HCT116 (cell line): ENCODE measurements at regions not wholly inside any gene's neighbourhood (a gene's known extent, or its start where the extent isn't known, plus 50 kb on each side); places are given as distances from the start of the nearest gene placed in this dataset.

Experiments
- ATAC-seq: fragments of 200-7000 bp; cut with Tn5 transposase; 2 replicates; pipeline ENCODE4 v1.9.1; 2020; ENCODE audit warnings: mild to moderate bottlenecking, moderate library complexity
- BruUV-seq: library from RNA; stranded (reverse); fragments of 400-500 nt; replicated peaks from 2 replicates; lab custom pipeline; 2021; lab: Mats Ljungman, UMichigan
- CTCF ChIA-PET: fragments of 300-600 bp; sonication (Branson Sonifier 250); formaldehyde crosslinking; loops from one replicate; lab custom pipeline; 2021; ENCODE audit warnings: antibody characterized with exemption; lab: Charles Lee
- POLR2A ChIA-PET: fragments of 300-600, 350-600 bp; sonication (Branson Sonifier 250); formaldehyde crosslinking; loops from one replicate; lab custom pipeline; 2021; ENCODE audit warnings: antibody characterized with exemption; lab: Charles Lee
- RAD21 ChIA-PET, 2 experiments: fragments of 300-600 bp; sonication (Branson Sonifier 250); formaldehyde crosslinking; loops; one replicate each; lab custom pipeline; 2023; ENCODE audit warnings: low total read pairs in 2 of 2; ENCODE audit not compliant: uncharacterized antibody in 2 of 2, unreplicated experiment in 2 of 2, low non-redundant PET in 1 of 2; lab: Charles Lee
- DNase-seq: peaks from one replicate; pipeline ENCODE4 v3.0.0-alpha.2; 2010; ENCODE audit warnings: low read depth, low spot score
- H2AFZ ChIP-seq: fragments of 200-600 bp; shearing (Covaris generic), sonication (generic); 2 replicates; pipeline ENCODE4 v1.6.1; 2017; ENCODE audit warnings: low read depth, mixed run types, mixed read lengths, antibody characterized with exemption, low read length; ENCODE audit not compliant: poor library complexity, severe bottlenecking
- H3K27ac ChIP-seq: 2 replicates; pipeline ENCODE4 v1.5.1; 2012; ENCODE audit warnings: low read depth, low read length
- H3K27me3 ChIP-seq: fragments of 200-600 bp; sonication (generic); 2 replicates; pipeline ENCODE4 v1.6.1; 2016; ENCODE audit warnings: mixed run types, low read length, mixed read lengths; ENCODE audit not compliant: insufficient read depth
- H3K36me3 ChIP-seq, 2 experiments: fragments of 200-500 bp in 1 of 2; fragments of 200-600 bp in 1 of 2; sonication (Bioruptor generic) in 1 of 2; sonication (generic) in 1 of 2; 2 replicates each; pipeline versions ENCODE4 v1.5.1 to v1.6.1; 2014 to 2016; ENCODE audit warnings: low read length in 2 of 2, inconsistent platforms in 1 of 2, mixed read lengths in 1 of 2, mixed run types in 1 of 2; ENCODE audit not compliant: insufficient read depth in 2 of 2, control insufficient read depth in 1 of 2
- H3K4me1 ChIP-seq, 2 experiments: fragments of 200-600 bp in 1 of 2; sonication (generic) in 1 of 2; 2 replicates each; pipeline versions ENCODE4 v1.5.1 to v1.6.1; 2012 to 2017; ENCODE audit warnings: low read length in 2 of 2, inconsistent platforms in 1 of 2, mild to moderate bottlenecking in 1 of 2, mixed read lengths in 1 of 2, mixed run types in 1 of 2, moderate library complexity in 1 of 2; ENCODE audit not compliant: insufficient read depth in 2 of 2, control insufficient read depth in 1 of 2
- H3K4me2 ChIP-seq: fragments of 200-600 bp; sonication (generic); 2 replicates; pipeline ENCODE4 v1.6.1; 2017; ENCODE audit warnings: mixed run types, low read length, mixed read lengths
- H3K4me3 ChIP-seq, 2 experiments: fragments of 200-600 bp in 1 of 2; sonication (generic) in 1 of 2; replicated peaks in 1 of 2; 2 replicates each; pipeline ENCODE4 v1.5.1; 2011 to 2016; ENCODE audit warnings: low read length in 2 of 2, control low read depth in 1 of 2, low read depth in 1 of 2, mild to moderate bottlenecking in 1 of 2, mixed read lengths in 1 of 2, mixed run types in 1 of 2
- H3K79me2 ChIP-seq: fragments of 200-600 bp; sonication (generic); 2 replicates; pipeline ENCODE4 v1.6.1; 2017; ENCODE audit warnings: mild to moderate bottlenecking, mixed run types, low read length, moderate library complexity, mixed read lengths; ENCODE audit not compliant: insufficient read depth
- H3K9ac ChIP-seq: fragments of 200-600 bp; sonication (generic); 2 replicates; pipeline ENCODE4 v1.6.1; 2016; ENCODE audit warnings: low read length, mixed read lengths
- H3K9me2 ChIP-seq: fragments of 200-600 bp; sonication (generic), shearing (Covaris generic); 2 replicates; pipeline ENCODE4 v1.6.1; 2017; ENCODE audit warnings: mixed run types, mild to moderate bottlenecking, moderate library complexity; ENCODE audit not compliant: insufficient read depth
- H3K9me3 ChIP-seq, 2 experiments: fragments of 200-500 bp in 1 of 2; fragments of 200-600 bp in 1 of 2; sonication (Bioruptor generic) in 1 of 2; sonication (generic) in 1 of 2; 2 replicates each; pipeline ENCODE4 v1.6.1; 2014 to 2017; ENCODE audit warnings: low read length in 2 of 2, mixed read lengths in 2 of 2, inconsistent platforms in 1 of 2, low read depth in 1 of 2, mild to moderate bottlenecking in 1 of 2, mixed run types in 1 of 2, moderate library complexity in 1 of 2; ENCODE audit not compliant: control insufficient read depth in 1 of 2, insufficient read depth in 1 of 2
- H4K20me1 ChIP-seq: fragments of 200-600 bp; sonication (generic), shearing (Covaris generic); 2 replicates; pipeline ENCODE4 v1.6.1; 2017; ENCODE audit warnings: mixed run types, mild to moderate bottlenecking, moderate library complexity; ENCODE audit not compliant: insufficient read depth
- CEBPB ChIP-seq: IDR thresholded peaks from 2 replicates; pipeline ENCODE4 v1.6.1; 2012; ENCODE audit warnings: low read depth
- CTCF ChIP-seq, 3 experiments: fragments of 200-600 bp in 1 of 3; sonication (generic) in 1 of 3; IDR thresholded peaks in 2 of 3; conservative IDR thresholded peaks in 1 of 3; 2 replicates each; pipeline ENCODE4 v1.5.1; 2012 to 2017; ENCODE audit warnings: low read depth in 2 of 3, low read length in 2 of 3, antibody characterized with exemption in 1 of 3, borderline replicate concordance in 1 of 3, control low read depth in 1 of 3, mild to moderate bottlenecking in 1 of 3, mixed read lengths in 1 of 3, mixed run types in 1 of 3, moderate library complexity in 1 of 3; ENCODE audit not compliant: insufficient read depth in 1 of 3
- ELF1 ChIP-seq: IDR thresholded peaks from 2 replicates; pipeline ENCODE4 v1.6.1; 2012; ENCODE audit warnings: low read depth, borderline replicate concordance
- EZH2 ChIP-seq: fragments of 200-600 bp; sonication (generic); IDR thresholded peaks from 2 replicates; pipeline ENCODE4 v1.6.1; 2017; ENCODE audit warnings: antibody characterized with exemption, mixed run types
- EZH2phosphoT487 ChIP-seq: fragments of 200-600 bp; IDR thresholded peaks from 2 replicates; pipeline ENCODE4 v1.6.1; 2018; ENCODE audit warnings: antibody characterized with exemption, borderline replicate concordance
- FOSL1 ChIP-seq: IDR thresholded peaks from 2 replicates; pipeline ENCODE4 v1.6.1; 2012; ENCODE audit warnings: low read depth
- JUND ChIP-seq: IDR thresholded peaks from 2 replicates; pipeline ENCODE4 v1.6.1; 2012
- POLR2A ChIP-seq: IDR thresholded peaks from 2 replicates; pipeline ENCODE4 v1.7.0; 2011; ENCODE audit warnings: borderline replicate concordance; ENCODE audit not compliant: insufficient read depth, insufficient read length; ENCODE audit errors: extremely low read depth
- POLR2AphosphoS5 ChIP-seq: IDR thresholded peaks from 2 replicates; pipeline ENCODE4 v1.6.1; 2011; ENCODE audit warnings: mild to moderate bottlenecking, low read depth, low read length, moderate library complexity
- SP1 ChIP-seq: IDR thresholded peaks from 2 replicates; pipeline ENCODE4 v1.6.1; 2012; ENCODE audit warnings: low read depth
- SRF ChIP-seq: IDR thresholded peaks from 2 replicates; pipeline ENCODE4 v1.6.1; 2012; ENCODE audit warnings: low read depth
- TCF7L2 ChIP-seq: IDR thresholded peaks from 2 replicates; pipeline ENCODE4 v1.7.0; 2011; ENCODE audit warnings: borderline replicate concordance, inconsistent platforms; ENCODE audit not compliant: insufficient read depth, insufficient read length; ENCODE audit errors: extremely low read depth
- YY1 ChIP-seq: IDR thresholded peaks from 2 replicates; pipeline ENCODE4 v1.6.1; 2011; ENCODE audit warnings: low read length, low read depth, moderate library complexity, mild to moderate bottlenecking; ENCODE audit not compliant: insufficient replicate concordance; ENCODE audit errors: extremely low read depth
- ZFX ChIP-seq: fragments of 450-650 bp; IDR thresholded peaks from 2 replicates; pipeline ENCODE4 v1.6.1; 2017
- ZNF274 ChIP-seq: fragments of 200-500 bp; sonication (Bioruptor generic); IDR thresholded peaks from 2 replicates; pipeline ENCODE4 v1.6.1; 2014; ENCODE audit warnings: mild to moderate bottlenecking, low read depth, low read length, inconsistent platforms
- intact Hi-C: fragments of 100-400 bp; cut with micrococcal nuclease; formaldehyde crosslinking; loops from 2 replicates; pipeline ENCODE4 v1.10.0; 2022

DNA sequence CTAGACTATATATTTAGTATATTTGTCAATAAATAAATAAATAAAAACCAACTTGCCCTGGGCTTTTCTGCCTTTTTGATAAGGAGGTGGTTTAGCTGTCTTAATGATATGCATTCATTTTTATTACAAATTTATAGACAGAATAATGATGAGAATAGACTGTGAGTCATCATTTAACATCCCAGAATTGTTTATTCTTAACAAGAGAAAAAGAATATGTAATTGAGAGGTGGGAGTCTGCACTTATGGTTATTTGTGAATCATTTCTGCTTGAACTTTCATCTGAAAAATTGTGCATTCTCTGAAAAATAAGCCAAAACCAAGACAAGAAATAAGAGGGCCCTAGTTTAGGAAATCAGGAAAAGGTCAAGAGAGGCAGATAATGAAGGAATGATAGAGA, 326.2 kb downstream of the COL11A1 start:
- Histone ChIP-seq H3K27ac (no peak overlapping the region), H3K4me1 (no peaks in the 10 kb centered on the region), H3K9me3 (no peaks in the 10 kb centered on the region; a peak in 2 of 4 replicates), H3K36me3 (no peaks in the 10 kb centered on the region)
- intact Hi-C loops, result no loop called here
- DNase-seq, result no peak
- POLR2A ChIA-PET, result no interaction called here
- CTCF ChIA-PET, result no interaction called here
- BruUV-seq, result no TSS peak
- TF ChIP-seq ZFX (no peak), POLR2A (no peak), SP1 (no peak), ELF1 (no peak), CTCF (IDR thresholded peaks at IDR 0.05 in 2 of 3, conservative IDR thresholded peaks at IDR 0.05 in 1 of 3; ENCODE audit: borderline replicate concordance in 1 of 3, insufficient read depth in 1 of 3, low read depth in 2 of 3, low read length in 2 of 3) (no peak), EZH2phosphoT487 (no peak), POLR2AphosphoS5 (no peak), SRF (no peak), EZH2 (no peak), CEBPB (no peak), FOSL1 (no peak), TCF7L2 (no peak), JUND (no peak), YY1 (no peak), ZNF274 (no peak)
- TF ChIP-seq, all 23 proteins: peak for 0
- Histone ChIP-seq H3K79me2 (no peaks in the 10 kb centered on the region), H3K9ac (no peak overlapping the region), H3K9me2 (no peaks in the 10 kb centered on the region), H3K4me3 (no peak overlapping the region), H4K20me1 (no peaks in the 10 kb centered on the region), H3K4me2 (no peak overlapping the region), H3K27me3 (no peaks in the 10 kb centered on the region), H2AFZ (no peak overlapping the region)
- ATAC-seq, result no peak
- RAD21 ChIA-PET, result no interaction called here
